Endothelial cell of umbilical vein (primary cell): ENCODE measurements at regions not wholly inside any gene's neighbourhood (a gene's known extent, or its start where the extent isn't known, plus 50 kb on each side); places are given as distances from the start of the nearest gene placed in this dataset.

Experiments used
- BruUV-seq: library from RNA; stranded (reverse); fragments of 400-500 nt; replicated peaks from 2 replicates; lab custom pipeline; 2021; lab: Mats Ljungman, UMichigan
- CTCF ChIA-PET: fragments of 300-600, 350-600 bp; sonication (Branson Sonifier 250); formaldehyde crosslinking; loops from one replicate; lab custom pipeline; 2021; ENCODE audit warnings: antibody characterized with exemption, inconsistent platforms; lab: Charles Lee
- POLR2A ChIA-PET: fragments of 300-600, 350-600 bp; sonication (Branson Sonifier 250); formaldehyde crosslinking; loops from one replicate; lab custom pipeline; 2021; ENCODE audit warnings: antibody characterized with exemption, inconsistent platforms; lab: Charles Lee
- DNase-seq: peaks from one replicate; pipeline ENCODE4 v3.0.0-alpha.2; 2011; ENCODE audit warnings: low read depth, low spot score
- FAIRE-seq: peaks from 2 replicates; lab custom pipeline; 2011; peaks lifted over from hg19 to GRCh38; lab: Jason Lieb, UNC
- H2AFZ ChIP-seq: 2 replicates; pipeline ENCODE4 v1.6.0; 2012; ENCODE audit warnings: low read depth, low read length, control low read depth, inconsistent platforms
- H3K27ac ChIP-seq: 2 replicates; pipeline ENCODE4 v1.5.1; 2011; ENCODE audit warnings: low read depth, mild to moderate bottlenecking, control low read depth, low read length, moderate library complexity; ENCODE audit not compliant: insufficient read depth
- H3K27me3 ChIP-seq, 2 experiments: 2 replicates each; pipeline versions ENCODE4 v1.6.0 to v1.6.1; 2011; ENCODE audit warnings: low read length in 2 of 2, mixed read lengths in 1 of 2; ENCODE audit not compliant: control insufficient read depth in 2 of 2, insufficient read depth in 2 of 2
- H3K36me3 ChIP-seq, 2 experiments: 2 replicates in 1 of 2; 3 replicates in 1 of 2; pipeline ENCODE4 v1.5.1; 2011; ENCODE audit warnings: low read length in 2 of 2, mild to moderate bottlenecking in 1 of 2, moderate library complexity in 1 of 2; ENCODE audit not compliant: control insufficient read depth in 2 of 2, insufficient read depth in 2 of 2; ENCODE audit errors: extremely low read depth in 1 of 2
- H3K4me1 ChIP-seq: 3 replicates; pipeline ENCODE4 v1.5.1; 2011; ENCODE audit warnings: mild to moderate bottlenecking, low read length; ENCODE audit not compliant: control insufficient read depth, insufficient read depth; ENCODE audit errors: extremely low read depth
- H3K4me2 ChIP-seq: 2 replicates; pipeline ENCODE4 v1.6.1; 2011; ENCODE audit warnings: low read length, control low read depth, mixed read lengths; ENCODE audit not compliant: insufficient read depth
- H3K4me3 ChIP-seq, 3 experiments: fragments of 200-600 bp in 1 of 3; sonication (generic), shearing (Covaris generic) in 1 of 3; replicated peaks in 1 of 3; 2 replicates each; pipeline ENCODE4 v1.5.1; 2011 to 2016; ENCODE audit warnings: control low read depth in 3 of 3, low read length in 3 of 3, mild to moderate bottlenecking in 2 of 3, inconsistent platforms in 1 of 3, low read depth in 1 of 3, moderate library complexity in 1 of 3; ENCODE audit not compliant: insufficient read depth in 1 of 3
- H3K79me2 ChIP-seq: 2 replicates; pipeline ENCODE4 v1.6.0; 2012; ENCODE audit warnings: low read length, inconsistent platforms; ENCODE audit not compliant: control insufficient read depth, insufficient read depth
- H3K9ac ChIP-seq: replicated peaks from 2 replicates; pipeline ENCODE3; 2011; ENCODE audit warnings: low read length, control low read depth; ENCODE audit not compliant: insufficient read depth; ENCODE audit errors: extremely low read depth
- H3K9me1 ChIP-seq: replicated peaks from 3 replicates; pipeline ENCODE4 v1.6.0; 2011; ENCODE audit warnings: mild to moderate bottlenecking, low read length; ENCODE audit not compliant: control insufficient read depth, insufficient read depth; ENCODE audit errors: extremely low read depth
- H3K9me3 ChIP-seq: replicated peaks from 2 replicates; pipeline ENCODE4 v1.5.1; 2012; ENCODE audit warnings: low read length, inconsistent platforms; ENCODE audit not compliant: control insufficient read depth, insufficient read depth
- H4K20me1 ChIP-seq: replicated peaks from 2 replicates; pipeline ENCODE3; 2011; ENCODE audit warnings: mild to moderate bottlenecking, low read length; ENCODE audit not compliant: control insufficient read depth, insufficient read depth; ENCODE audit errors: extremely low read depth
- CTCF ChIP-seq, 2 donors: IDR thresholded peaks; 1 replicate in 1 of 2; 2 replicates in 1 of 2; pipeline ENCODE4 v1.5.1; 2011; ENCODE audit warnings: low read length in 2 of 2, mild to moderate bottlenecking in 2 of 2, moderate library complexity in 2 of 2, control low read depth in 1 of 2, inconsistent platforms in 1 of 2, low read depth in 1 of 2; ENCODE audit not compliant: insufficient read depth in 1 of 2; ENCODE audit errors: extremely low read depth in 1 of 2
- EZH2 ChIP-seq: IDR thresholded peaks from 2 replicates; pipeline ENCODE4 v1.6.1; 2012; ENCODE audit warnings: borderline replicate concordance, low read depth, mild to moderate bottlenecking, moderate library complexity, low read length, inconsistent platforms; ENCODE audit not compliant: severe bottlenecking
- FOS ChIP-seq: IDR thresholded peaks from 2 replicates; pipeline ENCODE4 v1.6.1; 2011; ENCODE audit warnings: mild to moderate bottlenecking, low read length, moderate library complexity, borderline replicate concordance; ENCODE audit not compliant: insufficient read depth
- GATA2 ChIP-seq: IDR thresholded peaks from 2 replicates; pipeline ENCODE4 v1.7.0; 2011; ENCODE audit warnings: low read depth, mild to moderate bottlenecking, moderate library complexity, mixed read lengths, low read length; ENCODE audit not compliant: insufficient read length, insufficient read depth
- JUN ChIP-seq: IDR thresholded peaks from 2 replicates; pipeline ENCODE4 v1.6.1; 2011; ENCODE audit warnings: borderline replicate concordance, low read depth; ENCODE audit not compliant: insufficient read length, insufficient read depth
- MAX ChIP-seq: IDR thresholded peaks from 2 replicates; pipeline ENCODE4 v1.6.1; 2011; ENCODE audit not compliant: insufficient read depth, insufficient read length
- MYC ChIP-seq: IDR thresholded peaks from one replicate; pipeline ENCODE4 v1.6.1; 2011; ENCODE audit warnings: mild to moderate bottlenecking, low read depth, low read length
- POLR2AphosphoS5 ChIP-seq: IDR thresholded peaks from 2 replicates; pipeline ENCODE4 v1.6.1; 2012; ENCODE audit warnings: low read depth, mild to moderate bottlenecking, control low read depth, low read length, moderate library complexity; ENCODE audit not compliant: insufficient read depth
- dilution Hi-C: fragments of 300-500 bp; cut with MboI; formaldehyde crosslinking; loops from one replicate; pipeline ENCODE4 v1.15.0; 2019; ENCODE audit warnings: low sequenced_read_pairs; ENCODE audit not compliant: extremely low pct_ligation_motif_present
- intact Hi-C: fragments of 100-400 bp; cut with micrococcal nuclease; formaldehyde crosslinking; loops from one replicate; pipeline ENCODE4 v1.10.0; 2022

GRCh38 chr2:58350484-58350883 lies 109.4 kb upstream of the FANCL start:
- DNase-seq = no peak
- Histone ChIP-seq H3K27ac (no peak overlapping the region), H3K36me3 (no peaks in the 10 kb centered on the region), H3K27me3 (no peaks in the 10 kb centered on the region), H3K4me2 (no peak overlapping the region), H3K9me1 (no peaks in the 10 kb centered on the region), H3K79me2 (no peaks in the 10 kb centered on the region), H3K9ac (no peak overlapping the region), H4K20me1 (no peaks in the 10 kb centered on the region), H2AFZ (no peak overlapping the region), H3K4me1 (no peaks in the 10 kb centered on the region), H3K9me3 (no peaks in the 10 kb centered on the region), H3K4me3 (no peak overlapping the region)
- no TSS peak for BruUV-seq
- no peak for TF ChIP-seq FOS
- no peak for TF ChIP-seq JUN
- TF ChIP-seq CTCF (IDR thresholded peaks at IDR 0.05; ENCODE audit: extremely low read depth in 1 of 2, insufficient read depth in 1 of 2, low read depth in 1 of 2, low read length in 2 of 2) = no peak
- TF ChIP-seq EZH2 = no peak
- TF ChIP-seq GATA2 = no peak
- no peak for TF ChIP-seq POLR2AphosphoS5
- TF ChIP-seq MAX = no peak
- TF ChIP-seq MYC = no peak
- intact Hi-C loops (no loop called here), dilution Hi-C loops (no loop called here)
- no peak for FAIRE-seq
- ChIA-PET CTCF (no interaction called here), POLR2A (no interaction called here)
